GM19463 (cell line): ENCODE measurements at regions not wholly inside any gene's neighbourhood (a gene's known extent, or its start where the extent isn't known, plus 50 kb on each side); places are given as distances from the start of the nearest gene placed in this dataset.

Experiments used
- ATAC-seq: cut with Tn5 transposase; IDR thresholded peaks from one replicate; pipeline ENCODE4 v1.9.1; 2021; ENCODE audit warnings: mild to moderate bottlenecking, moderate library complexity; ENCODE audit not compliant: unreplicated experiment

DNA sequence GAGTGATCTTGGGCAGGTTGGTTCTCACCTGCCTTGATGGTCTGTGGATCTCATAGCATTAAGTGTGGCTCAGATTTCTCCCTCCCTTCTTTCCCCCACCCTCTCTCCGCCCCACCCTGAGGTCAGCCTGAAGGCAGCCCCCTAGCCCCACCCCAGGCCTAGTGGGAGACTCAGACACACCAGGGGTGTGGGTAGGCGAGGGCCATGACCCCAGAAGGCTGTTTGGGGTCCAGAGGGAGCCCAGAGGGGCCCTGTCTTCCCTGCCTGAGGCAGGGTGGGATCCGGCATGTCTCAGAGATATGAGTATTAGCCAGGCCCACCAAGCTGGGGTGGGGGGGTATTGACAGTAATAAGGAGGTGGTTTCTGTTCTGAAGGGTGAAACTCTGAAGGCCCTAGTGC, 160.5 kb downstream of the GLI2 start:
- no peak for ATAC-seq

DNA sequence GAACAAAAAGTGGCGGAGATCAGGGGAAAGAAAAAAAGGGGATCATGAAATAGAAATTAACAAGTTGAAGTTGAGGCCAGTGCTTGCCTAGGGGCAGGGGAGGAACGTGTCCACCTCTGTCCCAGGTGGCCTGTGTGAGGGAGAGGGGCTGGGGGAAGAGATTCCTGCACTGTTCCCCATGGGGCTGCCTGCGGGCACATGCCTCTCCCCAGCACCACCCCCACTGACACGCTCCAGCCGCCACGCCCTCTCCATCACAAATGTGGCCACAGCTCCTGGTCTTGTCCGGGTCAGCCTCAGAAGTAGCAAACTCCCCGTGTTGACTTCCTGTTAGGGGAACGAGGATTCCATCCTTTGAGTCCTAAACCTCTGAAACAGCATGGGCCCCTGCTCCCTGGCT, 161.2 kb downstream of the GLI2 start:
- ATAC-seq = no peak

DNA sequence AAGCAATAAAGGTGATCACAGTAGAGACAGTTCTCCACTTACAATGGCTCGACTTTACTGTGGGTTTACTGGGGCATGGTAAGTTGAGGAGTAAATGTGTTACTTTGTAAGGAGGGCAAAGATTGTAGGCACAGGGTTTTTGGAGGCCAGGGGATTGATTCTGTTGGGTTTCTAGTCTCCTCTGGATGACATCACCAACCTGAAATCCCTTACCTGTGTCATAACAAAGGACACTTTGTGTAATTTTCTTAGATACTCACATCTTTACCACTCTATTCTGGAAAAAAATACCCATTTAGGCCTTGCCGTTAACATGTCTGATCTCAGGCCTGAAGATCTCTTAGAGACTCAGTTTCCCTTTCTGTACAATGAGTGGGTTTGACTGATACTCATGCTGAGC, 161.7 kb downstream of the GLI2 start:
- no peak for ATAC-seq

DNA sequence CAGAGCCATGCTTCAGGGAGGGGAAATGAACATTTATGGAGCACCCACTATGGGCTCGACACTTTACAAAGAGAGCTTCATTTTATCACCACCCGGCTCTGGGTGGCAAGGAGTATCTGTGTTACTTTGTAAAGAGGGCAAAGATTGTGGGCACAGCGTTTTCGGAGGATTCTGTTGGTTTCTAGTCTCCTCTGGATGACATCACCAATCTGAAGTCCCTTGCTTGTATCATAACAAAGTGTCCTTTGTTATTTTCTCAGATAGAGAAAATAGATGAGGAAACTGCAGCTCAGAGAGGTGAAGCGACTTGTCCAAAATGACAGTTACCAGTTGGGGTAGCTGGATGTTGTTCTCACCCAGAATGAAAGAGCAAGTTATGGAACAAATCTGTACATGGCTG, 162.8 kb downstream of the GLI2 start:
- ATAC-seq = no peak

DNA sequence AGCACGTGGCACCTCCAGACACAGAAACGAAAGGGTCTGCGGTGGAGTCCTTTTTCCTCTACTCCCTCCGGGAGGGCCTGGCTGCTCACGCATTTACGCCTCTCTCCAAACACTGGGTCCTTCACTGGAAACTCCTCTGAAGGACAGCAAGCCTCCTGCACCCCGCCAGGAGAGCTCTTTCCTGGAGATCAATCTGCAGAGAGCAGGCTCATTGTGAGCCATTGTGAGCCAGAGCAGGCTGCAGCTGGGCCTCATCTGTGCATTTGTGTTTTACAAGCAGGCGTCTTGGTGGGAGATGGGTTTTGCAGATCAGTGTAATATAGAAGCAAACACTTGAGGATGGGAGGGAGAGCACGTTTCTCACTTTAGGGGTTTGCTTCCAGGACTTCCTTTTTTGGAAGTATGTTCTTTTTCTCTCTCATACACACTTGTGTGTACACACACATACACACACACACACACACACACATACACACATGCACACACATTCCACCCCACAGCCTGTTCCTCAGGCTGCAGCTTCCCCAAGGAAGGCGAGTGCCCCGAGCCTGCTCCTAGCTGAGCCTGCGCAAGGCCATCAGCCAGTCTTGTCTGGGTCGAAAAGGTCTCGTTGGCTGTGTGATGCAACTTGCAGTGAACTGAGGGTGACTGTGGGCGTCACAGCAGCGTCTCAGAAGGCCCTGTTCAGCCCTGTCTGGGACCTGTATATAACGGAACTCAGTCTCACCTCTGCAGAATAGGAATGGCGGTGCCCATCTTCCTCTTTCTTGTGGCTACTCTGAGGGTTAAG, 163.5 kb downstream of the GLI2 start:
- ATAC-seq = no peak

DNA sequence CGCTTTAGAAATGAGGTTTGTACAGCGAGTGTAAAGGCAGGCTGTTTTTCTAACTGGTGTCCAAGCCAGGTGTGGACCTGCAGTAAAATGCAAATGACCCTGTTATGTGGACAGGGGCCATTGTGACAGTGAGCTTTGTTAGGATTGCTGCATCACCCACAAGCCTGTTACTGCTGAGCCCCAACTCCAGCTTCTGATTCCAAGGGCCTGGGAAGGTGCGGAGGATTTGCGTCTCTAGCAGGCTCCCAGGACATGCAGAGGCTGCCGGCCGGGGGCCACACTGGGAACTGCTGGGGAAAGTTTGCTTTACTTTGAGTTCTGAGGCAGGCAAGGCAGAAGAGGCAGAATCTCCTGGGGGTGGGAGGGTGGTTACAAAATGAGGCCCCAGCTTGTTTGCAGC, 164.1 kb downstream of the GLI2 start:
- no peak for ATAC-seq

DNA sequence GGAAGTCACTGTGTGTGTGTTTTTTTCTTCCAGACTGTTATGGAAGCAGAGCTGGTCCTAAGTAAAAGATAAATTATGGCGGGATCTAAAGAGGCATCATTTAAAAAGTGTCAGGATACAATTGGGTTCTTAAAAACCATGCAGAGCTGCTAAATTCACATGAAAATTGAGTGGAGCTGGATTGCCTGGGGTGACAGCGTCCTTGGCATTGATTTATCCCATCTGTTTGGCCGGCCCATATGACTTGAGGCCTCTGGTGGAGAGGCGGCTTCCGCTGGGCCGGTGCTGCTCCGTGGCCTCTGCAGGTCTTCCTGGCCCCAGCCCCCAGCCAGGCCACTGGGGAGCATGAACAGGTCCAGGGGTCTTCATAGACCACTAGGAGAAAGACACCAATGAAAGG, 165.5 kb downstream of the GLI2 start:
- no peak for ATAC-seq

GRCh38 chr2:120902592-120902991, 166.9 kb downstream of the GLI2 start:
- ATAC-seq = no peak

- no peak for ATAC-seq
Measured at GRCh38 chr2:120904379-120904778, 168.7 kb downstream of the GLI2 start.

DNA sequence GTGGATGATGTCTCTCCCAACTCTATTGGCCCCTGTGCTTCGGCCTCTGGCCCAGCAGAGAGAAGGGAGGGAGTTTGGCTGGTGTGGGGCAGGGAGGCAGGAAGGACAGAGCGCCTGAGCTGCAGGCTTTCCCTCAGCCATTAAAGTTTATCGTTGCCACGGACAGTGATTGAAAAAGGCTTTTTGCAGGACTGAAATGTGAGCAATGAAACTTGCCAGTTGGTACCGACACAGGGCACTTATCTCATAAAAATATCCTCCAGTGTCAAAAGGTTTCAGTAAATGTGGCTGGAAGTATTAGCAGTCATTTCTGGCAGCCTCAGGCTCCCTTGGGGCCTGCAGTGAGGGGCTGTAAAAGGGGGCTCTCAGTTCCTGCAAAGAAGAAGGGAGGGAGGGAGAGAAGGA, 169.2 kb downstream of the GLI2 start:
- ATAC-seq = no peak

DNA sequence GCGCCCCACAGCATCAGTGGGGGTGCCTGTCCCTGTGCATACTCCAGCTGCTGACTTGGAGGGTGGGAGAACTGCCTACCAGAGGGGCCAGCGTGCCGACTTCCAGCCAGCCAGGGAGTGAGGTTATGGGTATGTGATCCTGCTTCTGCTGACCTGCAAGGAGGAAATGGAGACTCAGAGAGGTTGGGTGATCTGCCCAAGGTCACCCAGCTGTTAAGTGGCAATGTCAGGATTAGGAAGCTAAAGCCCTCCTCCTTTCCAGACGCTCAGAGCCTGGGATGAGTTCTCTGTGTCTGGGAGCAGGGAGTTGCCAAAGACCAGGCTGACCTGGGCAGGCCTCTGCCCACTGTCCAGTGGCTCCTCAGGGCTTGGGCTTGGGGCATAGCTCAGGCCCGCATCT, 169.6 kb downstream of the GLI2 start:
- no peak for ATAC-seq

DNA sequence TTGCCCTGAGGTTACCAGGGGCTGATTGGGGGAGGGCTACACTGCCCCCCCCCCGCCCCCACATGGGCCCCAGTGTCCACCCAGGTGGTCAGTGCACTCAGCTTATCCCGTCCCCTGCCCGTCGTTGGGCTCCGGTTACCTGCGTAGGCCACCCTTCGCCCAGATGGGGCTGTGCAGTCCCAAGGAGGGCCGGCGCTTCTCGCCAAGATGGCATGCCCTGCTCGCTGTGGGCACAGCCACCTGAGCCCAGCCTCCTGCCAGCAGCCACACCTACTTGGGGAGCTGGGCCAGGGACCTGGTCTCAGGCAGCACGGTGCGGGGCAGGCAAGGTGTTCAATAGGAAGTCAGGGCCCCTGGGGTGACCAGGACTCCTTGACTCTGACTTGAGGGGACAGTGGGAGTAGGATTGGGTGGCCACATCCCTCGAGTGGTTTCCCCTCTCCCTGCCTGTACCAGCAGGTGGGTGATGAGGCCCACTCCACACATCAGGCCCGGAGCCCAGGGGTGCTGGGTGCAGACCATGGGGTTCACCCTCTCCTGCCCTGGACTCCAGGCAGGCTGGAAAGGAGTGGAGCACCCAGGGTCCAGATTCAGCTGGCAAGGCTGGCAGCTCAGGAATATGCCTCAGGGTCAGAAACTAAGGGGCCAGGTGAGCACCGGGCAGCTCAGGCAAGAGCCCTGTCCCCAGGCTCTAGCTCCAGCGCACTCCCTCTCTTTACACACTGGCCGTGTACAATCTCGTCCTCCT, 170.3 kb downstream of the GLI2 start:
- no peak for ATAC-seq

GRCh38 chr2:120906914-120907313, 171.2 kb downstream of the GLI2 start:
- ATAC-seq = no peak

DNA sequence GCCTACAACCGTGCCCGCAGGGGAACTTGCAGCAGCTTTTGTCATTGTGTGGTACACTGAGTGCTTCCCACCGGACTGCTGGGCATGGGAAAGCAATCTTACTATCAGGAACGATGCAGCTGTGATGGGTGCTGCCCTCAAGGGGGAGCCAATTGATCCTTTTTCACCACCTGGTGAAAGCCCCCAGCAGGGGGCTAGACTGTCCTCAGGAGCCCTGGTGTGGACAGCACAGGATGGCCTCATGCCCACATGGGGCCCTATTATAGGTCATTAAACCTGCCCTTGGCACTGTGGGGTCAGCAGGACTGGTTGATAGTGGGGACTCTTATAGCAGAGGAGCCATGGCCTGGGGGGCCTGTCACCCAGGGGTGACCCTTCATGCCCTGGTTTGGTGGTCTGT, 172.2 kb downstream of the GLI2 start:
- no peak for ATAC-seq

- no peak for ATAC-seq
Measured at GRCh38 chr2:120908314-120908975, 172.8 kb downstream of the GLI2 start.

- ATAC-seq = no peak
Measured at GRCh38 chr2:120909102-120909501, 173.4 kb downstream of the GLI2 start.

DNA sequence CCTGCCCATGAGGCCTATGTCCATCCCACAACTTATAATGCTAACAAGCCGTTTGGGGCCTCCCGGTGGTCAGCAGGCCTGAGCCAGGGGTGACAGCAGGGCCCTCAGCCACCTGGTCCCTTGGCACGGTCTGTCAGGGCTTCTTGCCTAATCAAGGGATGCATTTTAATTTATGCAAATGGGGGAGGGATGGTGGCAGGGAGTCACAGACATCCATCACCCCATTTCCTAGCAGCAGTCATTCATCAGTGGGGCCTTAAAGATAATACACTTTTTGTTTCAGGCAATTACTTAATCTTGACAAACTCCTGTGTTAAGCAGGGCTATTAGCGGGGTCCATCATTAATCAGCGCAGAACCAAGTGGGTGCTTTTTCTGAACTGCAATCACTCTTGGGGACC, 174.5 kb downstream of the GLI2 start:
- ATAC-seq = no peak

DNA sequence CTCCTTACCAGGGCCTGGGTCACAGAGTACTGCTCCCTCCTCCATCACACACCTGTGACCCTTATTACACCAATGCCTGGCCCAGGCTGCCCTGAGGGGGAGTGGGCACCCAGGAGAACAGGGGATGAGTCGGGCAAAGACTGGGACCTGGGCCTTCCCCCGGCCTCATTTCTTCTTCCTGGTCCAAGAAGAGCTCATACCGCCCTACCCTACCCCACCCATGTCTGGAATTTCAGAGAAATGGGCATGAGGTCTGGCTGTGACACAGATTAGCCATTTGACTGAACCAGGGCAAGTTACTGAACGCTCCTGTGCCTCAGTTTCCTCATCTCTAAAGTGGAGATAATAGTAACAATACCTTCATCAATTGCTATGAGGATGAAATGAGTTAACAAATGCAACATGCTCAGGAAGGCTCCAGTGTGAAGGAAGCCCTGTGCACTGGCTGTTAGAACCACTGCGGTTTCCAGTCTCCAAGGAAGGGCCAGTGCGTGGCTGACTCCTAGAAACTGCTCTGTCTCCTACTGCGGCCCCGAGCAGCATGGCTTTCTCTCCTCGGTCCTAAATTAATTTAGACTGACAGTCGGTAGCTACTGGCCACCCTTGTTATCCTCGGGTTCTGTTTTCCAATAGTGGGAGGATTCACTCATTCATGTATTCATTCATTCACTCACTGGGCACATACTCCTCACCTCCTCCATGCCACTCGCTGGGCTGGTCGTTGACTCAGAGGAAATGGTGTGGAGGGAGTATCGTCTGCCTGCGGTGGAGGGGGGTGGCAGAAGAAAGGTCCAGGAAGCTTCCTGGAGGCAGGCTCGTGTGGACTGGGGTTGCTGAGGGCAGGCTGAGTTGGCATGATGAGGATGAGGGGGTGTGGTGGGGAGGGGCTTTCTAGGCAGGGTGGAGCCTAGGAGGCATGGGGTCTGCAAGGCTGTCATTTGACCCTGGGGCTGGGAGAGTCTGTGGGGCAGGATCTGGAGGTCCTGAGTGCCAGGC, 175.6 kb downstream of the GLI2 start:
- ATAC-seq = no peak

DNA sequence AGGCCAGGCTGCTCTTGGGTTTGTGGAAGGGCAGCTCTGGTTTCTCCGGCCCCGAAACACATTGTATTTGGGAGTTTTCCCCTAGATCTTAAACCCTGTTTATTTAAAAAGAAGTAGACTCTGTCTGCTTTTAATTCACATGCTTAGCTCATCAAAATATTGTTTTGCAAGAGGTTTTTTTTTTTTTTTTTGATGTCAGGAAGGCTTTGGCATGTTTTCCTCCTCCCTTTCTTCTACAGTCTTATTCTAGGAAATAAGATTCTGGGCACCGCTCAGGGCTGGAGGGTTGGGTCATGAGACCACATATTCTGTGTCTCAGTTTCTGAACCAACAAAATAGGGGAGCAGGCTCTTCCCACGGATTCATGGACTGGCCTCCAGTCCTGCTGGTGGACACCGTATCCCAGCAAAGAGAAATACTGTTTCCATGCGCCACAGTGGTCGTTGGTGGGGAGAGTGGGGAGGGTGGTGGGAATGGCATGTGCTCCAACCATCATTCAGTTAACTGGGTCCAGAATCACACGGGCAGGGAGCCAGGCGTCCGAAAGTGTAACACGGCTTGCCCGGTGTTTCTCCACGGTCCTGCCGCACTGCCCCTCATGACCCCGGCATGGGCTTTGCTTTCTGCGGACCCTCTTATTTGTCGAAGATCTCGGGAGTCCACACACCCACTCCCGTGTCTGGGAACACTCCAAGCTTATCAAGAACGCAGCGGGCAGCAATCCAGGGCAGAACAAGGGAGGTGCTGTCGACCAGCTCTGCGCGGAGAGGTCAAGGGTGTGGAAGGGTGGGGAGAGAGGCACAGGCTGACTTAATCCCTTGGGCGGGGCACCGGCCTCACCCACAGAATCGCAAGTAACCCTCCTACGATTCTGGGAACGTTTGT, 176.7 kb downstream of the GLI2 start:
- no peak for ATAC-seq
